ENCODE measurements at regions not wholly inside any gene's neighbourhood (a gene's known extent, or its start where the extent isn't known, plus 50 kb on each side); places are given as distances from the start of the nearest gene placed in this dataset.

DNA sequence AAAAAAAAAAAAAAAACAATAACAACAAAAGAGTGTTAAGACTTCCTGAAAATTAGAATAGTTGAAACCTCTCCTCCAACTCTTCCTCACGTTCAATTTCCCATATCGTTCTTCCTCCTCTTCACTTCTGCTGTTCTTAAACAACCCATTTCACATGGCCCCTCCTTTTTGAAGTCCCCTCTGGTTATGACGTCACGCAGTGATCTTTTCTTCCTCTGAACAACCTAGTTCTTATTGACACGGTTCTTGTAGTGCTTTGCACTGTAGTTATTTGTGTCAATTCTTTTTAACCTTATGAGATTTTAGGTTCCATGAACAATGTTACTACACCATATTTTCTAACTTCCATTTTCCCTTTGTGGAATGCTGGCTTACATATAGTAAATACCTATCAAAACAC lies 69.5 kb upstream of the RGPD4 start:
- TF ChIP-seq CTCF (IDR thresholded peaks at IDR 0.05) (no peak), EZH2 (IDR thresholded peaks at IDR 0.05; ENCODE audit: borderline replicate concordance, insufficient read depth, low read depth, low read length, poor library complexity, severe bottlenecking) (no peak)

Measured in B cell (primary cell).